Transverse colon (tissue), 4 donors: ENCODE measurements at regions not wholly inside any gene's neighbourhood (a gene's known extent, or its start where the extent isn't known, plus 50 kb on each side); places are given as distances from the start of the nearest gene placed in this dataset.

Experiments used
- DNase-seq: peaks from one replicate; pipeline ENCODE4 v3.0.0-alpha.2; 2019
- H3K27ac ChIP-seq, 4 donors: fragments of 200-600 bp; sonication (generic); 2 replicates each; pipeline ENCODE4 v1.5.1; 2016 to 2018; ENCODE audit warnings: inconsistent platforms in 4 of 4
- H3K27me3 ChIP-seq: fragments of 200-600 bp; sonication (generic); 2 replicates; pipeline ENCODE4 v1.5.1; 2017; ENCODE audit warnings: inconsistent platforms
- H3K36me3 ChIP-seq, 4 donors: fragments of 200-600 bp; sonication (generic); 2 replicates each; pipeline ENCODE4 v1.5.1; 2017 to 2019; ENCODE audit warnings: inconsistent platforms in 4 of 4
- H3K4me1 ChIP-seq, 4 donors: fragments of 200-600 bp; sonication (generic); 2 replicates each; pipeline ENCODE4 v1.5.1; 2017 to 2020; ENCODE audit warnings: inconsistent platforms in 4 of 4
- H3K4me3 ChIP-seq, 4 donors: fragments of 200-600 bp; sonication (generic); 1 replicate in 1 of 4; 2 replicates in 3 of 4; pipeline versions ENCODE4 v1.5.1 to v1.6.1; 2017 to 2019; ENCODE audit warnings: inconsistent platforms in 4 of 4
- H3K9me3 ChIP-seq, 2 donors: fragments of 200-600 bp; sonication (generic); 2 replicates each; pipeline ENCODE4 v1.5.1; 2017 to 2019; ENCODE audit warnings: inconsistent platforms in 2 of 2
- EP300 ChIP-seq: sonication (generic); formaldehyde crosslinking; IDR thresholded peaks from one replicate; pipeline ENCODE4 v1.6.1; 2017; ENCODE audit warnings: antibody characterized with exemption, low read depth
- POLR2A ChIP-seq: fragments of 450-650 bp; IDR thresholded peaks from one replicate; pipeline ENCODE4 v1.6.1; 2016; ENCODE audit warnings: antibody characterized with exemption, mild to moderate bottlenecking, moderate library complexity
- POLR2AphosphoS5 ChIP-seq, 3 donors: sonication (generic); formaldehyde crosslinking; IDR thresholded peaks; one replicate each; pipeline ENCODE4 v1.6.1; 2016; ENCODE audit warnings: antibody characterized with exemption in 3 of 3
- WGBS, 2 donors: methylation state at CpG; one replicate each; pipeline ENCODE4 v1.1.5; 2018; ENCODE audit warnings: low coverage in 1 of 2; 5-methylcytosine and 5-hydroxymethylcytosine counted together
- in situ Hi-C, 4 donors: fragments of 200-750 bp; cut with MboI; loops; one replicate each; pipeline versions ENCODE4 v1.15.0 to v1.15.1; 2017; ENCODE audit warnings: low sequenced_read_pairs in 3 of 4, low pct_ligation_motif_present in 1 of 4, low pct_unique_long_range_greater_than_20kb in 1 of 4
- intact Hi-C: fragments of 100-400 bp; cut with DNase I; formaldehyde crosslinking; loops from one replicate; pipeline ENCODE4 v1.15.1; 2023; ENCODE audit warnings: low total_unique reads
- TF ChIP-seq, protein P1 (sequence below), 5 experiments: fragments of 200-600 bp in 3 of 5; fragments of 450-650 bp in 2 of 5; sonication (generic) in 3 of 5; IDR thresholded peaks; 1 replicate in 2 of 5; 2 replicates in 3 of 5; pipeline ENCODE4 v1.5.1; 2016 to 2017; ENCODE audit warnings: antibody characterized with exemption in 5 of 5, inconsistent platforms in 3 of 5, mild to moderate bottlenecking in 2 of 5, moderate library complexity in 1 of 5

DNA sequence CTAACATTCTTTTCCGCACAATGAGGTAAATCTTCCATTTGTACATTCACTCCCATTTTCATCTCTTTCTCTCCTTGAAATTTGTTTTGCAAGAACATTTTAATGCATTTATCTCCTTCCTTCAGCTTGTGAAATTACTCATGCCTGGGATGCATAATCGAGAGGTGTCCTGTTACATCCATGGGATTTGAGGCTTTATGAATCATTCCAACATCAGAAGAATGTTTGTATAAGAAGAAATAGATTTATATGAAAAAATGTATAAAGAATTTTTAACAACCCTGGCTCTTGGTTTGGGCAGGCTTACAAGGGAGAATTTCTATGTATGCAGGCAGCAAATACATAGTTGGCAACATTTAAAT is 93.2 kb upstream of the MBNL1 start:
- no peak for TF ChIP-seq POLR2A
- TF ChIP-seq, protein P1, sequence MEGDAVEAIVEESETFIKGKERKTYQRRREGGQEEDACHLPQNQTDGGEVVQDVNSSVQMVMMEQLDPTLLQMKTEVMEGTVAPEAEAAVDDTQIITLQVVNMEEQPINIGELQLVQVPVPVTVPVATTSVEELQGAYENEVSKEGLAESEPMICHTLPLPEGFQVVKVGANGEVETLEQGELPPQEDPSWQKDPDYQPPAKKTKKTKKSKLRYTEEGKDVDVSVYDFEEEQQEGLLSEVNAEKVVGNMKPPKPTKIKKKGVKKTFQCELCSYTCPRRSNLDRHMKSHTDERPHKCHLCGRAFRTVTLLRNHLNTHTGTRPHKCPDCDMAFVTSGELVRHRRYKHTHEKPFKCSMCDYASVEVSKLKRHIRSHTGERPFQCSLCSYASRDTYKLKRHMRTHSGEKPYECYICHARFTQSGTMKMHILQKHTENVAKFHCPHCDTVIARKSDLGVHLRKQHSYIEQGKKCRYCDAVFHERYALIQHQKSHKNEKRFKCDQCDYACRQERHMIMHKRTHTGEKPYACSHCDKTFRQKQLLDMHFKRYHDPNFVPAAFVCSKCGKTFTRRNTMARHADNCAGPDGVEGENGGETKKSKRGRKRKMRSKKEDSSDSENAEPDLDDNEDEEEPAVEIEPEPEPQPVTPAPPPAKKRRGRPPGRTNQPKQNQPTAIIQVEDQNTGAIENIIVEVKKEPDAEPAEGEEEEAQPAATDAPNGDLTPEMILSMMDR (IDR thresholded peaks at IDR 0.05), result no peak
- TF ChIP-seq POLR2AphosphoS5 (IDR thresholded peaks at IDR 0.05), result no peak
- no peak for TF ChIP-seq EP300
- Histone ChIP-seq H3K27me3 (no peaks in the 10 kb centered on the region), H3K4me3 (no peak overlapping the region), H3K4me1 (no peaks in the 10 kb centered on the region), H3K27ac (no peak overlapping the region), H3K9me3 (no peaks in the 10 kb centered on the region), H3K36me3 (no peaks in the 10 kb centered on the region)
- no peak for DNase-seq
- intact Hi-C loops, result no loop called here
- in situ Hi-C loops, result loop anchor here in 2 of 4 donors (25.0 kb wide), 1 partner anchor 262 kb away; no protein-coding TSS in a partner anchor
- 87 to 95% methylated on average over 2 of the region's 2 CpGs for WGBS, 2 donors

DNA sequence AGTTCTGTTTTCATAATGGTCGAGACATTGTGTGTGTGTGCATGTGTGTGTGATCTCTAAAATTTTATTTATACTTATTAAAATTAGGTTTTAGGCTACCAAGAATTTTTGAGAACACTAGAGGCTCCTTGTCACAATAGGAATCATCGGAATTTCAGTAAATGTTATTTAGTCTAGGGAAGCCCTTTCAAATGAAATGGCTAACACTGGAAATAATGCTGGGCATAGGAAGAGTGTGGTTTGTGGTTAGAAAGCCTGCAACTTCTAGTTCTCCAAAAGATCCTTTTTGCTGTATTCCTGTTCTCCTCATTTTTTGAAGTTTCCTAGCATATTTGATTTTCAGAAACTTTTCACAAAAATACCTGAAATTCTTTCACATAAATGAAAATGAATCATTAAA is 92.5 kb upstream of the MBNL1 start:
- TF ChIP-seq POLR2AphosphoS5 (IDR thresholded peaks at IDR 0.05) (no peak), EP300 (no peak), POLR2A (no peak)
- TF ChIP-seq, protein P1 (IDR thresholded peaks at IDR 0.05), result no peak

DNA sequence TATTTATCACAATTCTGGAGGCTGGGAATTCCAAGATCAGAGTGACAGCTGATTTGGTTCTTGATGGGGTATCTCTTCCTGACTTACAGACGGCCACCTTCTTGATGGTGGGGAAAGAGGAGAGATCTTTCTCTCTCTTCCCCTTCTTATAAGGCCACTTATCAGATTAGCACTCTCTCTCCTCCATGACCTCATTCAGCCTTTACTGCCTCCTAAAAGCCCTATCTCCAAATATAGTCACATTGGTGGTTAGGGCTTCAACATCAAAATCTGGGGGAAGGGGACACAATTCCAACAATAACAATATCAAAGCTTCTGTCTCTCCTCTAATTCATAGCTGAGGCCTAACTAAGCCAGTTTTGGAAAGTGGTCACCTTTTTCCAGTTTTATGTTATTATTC is 91.7 kb upstream of the MBNL1 start:
- H3K9me3 ChIP-seq, result no peaks in the 10 kb centered on the region
- no peaks in the 10 kb centered on the region for H3K36me3 ChIP-seq
- DNase-seq, result no peak
- no peaks in the 10 kb centered on the region for H3K4me1 ChIP-seq
- intact Hi-C loops (no loop called here), in situ Hi-C loops (loop anchor here in 2 of 4 donors (25.0 kb wide), 1 partner anchor 260 kb away; no protein-coding TSS in a partner anchor)
- no peaks in the 10 kb centered on the region for H3K27me3 ChIP-seq
- 94% methylated on average over 1 of the region's 1 CpG; no CpG with 5 or more reads in 1 of the 2 donors for WGBS, 2 donors
- TF ChIP-seq POLR2AphosphoS5 (IDR thresholded peaks at IDR 0.05) (no peak), POLR2A (no peak), EP300 (no peak)
- TF ChIP-seq, protein P1 (IDR thresholded peaks at IDR 0.05), result no peak
- H3K27ac ChIP-seq, result no peak overlapping the region
- H3K4me3 ChIP-seq, result no peak overlapping the region

More for the DNA sequence above, 92.5 kb upstream of the MBNL1 start:
- WGBS, 2 donors, result 78 to 80% methylated on average over 2 of the region's 2 CpGs
- Histone ChIP-seq H3K9me3 (no peaks in the 10 kb centered on the region), H3K27me3 (no peaks in the 10 kb centered on the region), H3K4me3 (no peak overlapping the region), H3K27ac (no peak overlapping the region), H3K4me1 (no peaks in the 10 kb centered on the region), H3K36me3 (no peaks in the 10 kb centered on the region)
- in situ Hi-C loops, result loop anchor here in 2 of 4 donors (25.0 kb wide), 1 partner anchor 261 kb away; no protein-coding TSS in a partner anchor
- DNase-seq, result no peak
- intact Hi-C loops, result no loop called here

DNA sequence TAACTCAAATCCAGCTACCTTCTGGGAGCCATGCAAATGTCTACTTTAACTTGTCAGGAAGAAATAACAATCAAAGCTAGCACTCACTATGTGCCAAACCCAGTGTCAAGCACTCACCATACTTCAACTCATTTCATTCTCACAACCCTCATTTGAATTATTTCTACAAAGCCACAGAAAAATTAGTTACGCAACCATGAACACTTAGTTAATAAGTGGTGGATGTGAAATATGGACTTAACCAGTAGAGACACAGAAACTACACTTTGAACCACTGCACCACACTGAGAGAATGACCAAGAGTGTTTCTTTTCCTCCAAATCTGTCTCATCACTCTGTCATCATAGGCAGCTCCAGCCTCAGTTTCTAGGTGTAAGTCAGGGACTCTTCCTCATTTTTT is 91.0 kb upstream of the MBNL1 start:
- Histone ChIP-seq H3K36me3 (no peaks in the 10 kb centered on the region), H3K27me3 (no peaks in the 10 kb centered on the region), H3K4me1 (no peaks in the 10 kb centered on the region), H3K4me3 (no peak overlapping the region), H3K27ac (no peak overlapping the region), H3K9me3 (no peaks in the 10 kb centered on the region)
- 94 to 100% methylated on average over 1 of the region's 1 CpG for WGBS, 2 donors
- TF ChIP-seq POLR2A (no peak), EP300 (no peak), POLR2AphosphoS5 (IDR thresholded peaks at IDR 0.05) (no peak)
- TF ChIP-seq, protein P1 (IDR thresholded peaks at IDR 0.05), result no peak
- in situ Hi-C loops, result loop anchor here in 2 of 4 donors (25.0 kb wide), 1 partner anchor 260 kb away; no protein-coding TSS in a partner anchor
- no peak for DNase-seq
- intact Hi-C loops, result no loop called here
